ENCODE measurements at regions not wholly inside any gene's neighbourhood (a gene's known extent, or its start where the extent isn't known, plus 50 kb on each side); places are given as distances from the start of the nearest gene placed in this dataset.
"Not testable (repeated sequence)": the region's sequence is repeated elsewhere in the genome, so short reads cannot be mapped to it uniquely, and the experiment has no call there.

DNA sequence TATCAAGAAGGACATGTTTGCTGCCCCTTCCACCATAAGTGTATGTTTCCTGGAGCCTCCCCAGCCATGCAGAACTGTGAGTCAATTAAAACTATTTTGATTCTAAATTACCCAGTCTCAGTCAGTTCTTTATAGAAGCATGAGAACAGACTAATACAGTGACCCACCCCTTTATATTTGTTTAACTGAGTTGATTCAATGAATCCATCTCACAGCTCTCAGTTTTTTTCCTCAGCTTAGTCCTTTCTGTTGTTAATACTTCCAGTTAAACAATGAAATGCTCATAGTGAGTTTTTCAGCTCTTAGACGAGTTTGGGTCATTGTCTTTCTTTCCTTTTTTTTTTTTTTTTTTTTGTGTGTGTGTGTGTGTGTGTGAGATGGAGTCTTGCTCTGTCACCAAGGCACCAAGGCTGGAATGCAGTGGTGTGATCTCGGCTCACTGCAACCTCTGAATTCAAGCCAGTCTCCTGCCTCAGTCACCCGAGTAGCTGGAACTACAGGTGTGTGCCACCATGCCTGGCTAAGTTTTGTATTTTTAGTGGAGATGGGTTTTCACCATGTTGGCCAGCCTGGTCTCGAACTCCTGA, 417.9 kb upstream of the ZNG1F start:
- DNase-seq = not testable (repeated sequence)

DNA sequence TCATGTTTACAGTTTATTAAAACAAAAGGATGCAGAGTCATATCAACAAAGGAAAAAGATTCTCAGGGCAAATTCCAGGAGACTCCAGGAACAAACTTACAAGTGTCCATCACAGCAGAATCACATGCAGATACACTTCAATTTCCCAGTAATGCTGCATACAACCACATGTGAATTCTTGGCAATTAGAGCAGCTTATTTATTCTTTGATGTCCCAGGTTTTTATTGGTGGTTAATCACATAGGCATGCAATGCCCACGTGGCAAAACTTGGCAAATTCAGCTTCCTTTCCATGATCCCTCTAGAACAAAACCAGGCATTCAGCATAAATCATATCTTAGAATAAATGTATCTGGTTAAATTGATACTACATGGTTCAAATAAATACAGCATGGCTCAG, 376.5 kb upstream of the ZNG1F start:
- not testable (repeated sequence) for DNase-seq

Data from T-helper 1 cell (primary cell).